ENCODE measurements at regions not wholly inside any gene's neighbourhood (a gene's known extent, or its start where the extent isn't known, plus 50 kb on each side); places are given as distances from the start of the nearest gene placed in this dataset.

DNA sequence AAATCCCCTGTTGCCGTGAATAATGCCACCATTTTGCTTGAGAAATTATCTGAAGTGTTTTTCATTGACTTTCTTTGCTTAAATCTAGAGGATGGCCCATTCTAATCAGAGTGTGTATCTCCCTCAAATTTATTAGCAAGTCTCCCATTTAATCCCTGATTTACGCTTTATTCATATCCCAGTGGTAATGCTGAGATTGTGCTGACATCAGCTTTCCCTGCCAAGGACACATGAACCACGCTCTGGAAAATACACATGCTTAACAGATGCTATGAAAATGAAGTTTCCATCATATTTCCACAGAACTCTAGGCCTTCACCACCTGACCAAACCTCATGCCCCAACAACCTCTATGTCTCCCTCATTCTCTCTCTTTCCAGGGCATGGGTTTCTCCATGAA, 545.4 kb downstream of the TUSC7 start:
- DNase-seq = no peak

DNA sequence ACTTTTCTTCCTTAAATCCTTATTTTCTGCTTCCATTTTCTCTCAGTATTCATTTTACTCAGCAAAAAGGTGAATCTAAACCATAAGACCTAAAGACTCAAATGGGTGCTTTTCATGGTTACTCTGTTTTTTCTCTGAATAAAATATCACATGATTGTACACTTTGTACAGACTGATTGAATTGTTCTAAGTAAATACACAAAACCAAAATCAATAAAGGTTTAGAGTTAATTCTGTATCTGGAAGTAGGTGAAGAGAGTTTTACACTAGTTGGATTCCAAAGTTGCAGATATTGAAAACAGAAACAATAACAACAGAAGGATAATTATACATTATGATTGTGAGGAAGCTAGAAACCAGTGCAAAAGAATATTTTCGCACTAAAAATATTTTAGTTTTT, 546.2 kb downstream of the TUSC7 start:
- no peak for DNase-seq

- DNase-seq = no peak
Observed at GRCh38 chr3:117261983-117262421, 552.4 kb downstream of the TUSC7 start.

DNA sequence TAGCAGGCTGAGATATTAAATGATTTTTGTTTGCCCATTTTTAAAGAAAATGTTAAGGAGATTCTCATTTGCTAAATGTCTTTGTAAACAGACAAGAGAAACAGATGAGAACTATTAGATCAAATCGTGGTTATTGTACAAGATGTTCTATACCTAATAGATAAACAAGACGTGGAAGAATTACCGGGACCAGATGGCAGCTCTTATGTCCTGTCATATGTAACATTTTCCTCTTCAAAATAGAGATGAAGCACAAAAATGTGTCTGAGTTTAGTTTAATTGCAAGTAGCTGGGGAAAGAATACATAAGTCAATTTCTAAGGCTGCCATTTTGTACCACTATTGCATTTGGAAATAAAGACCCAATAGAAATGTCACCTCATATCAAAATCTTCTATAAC, 553.7 kb downstream of the TUSC7 start:
- DNase-seq = no peak

DNA sequence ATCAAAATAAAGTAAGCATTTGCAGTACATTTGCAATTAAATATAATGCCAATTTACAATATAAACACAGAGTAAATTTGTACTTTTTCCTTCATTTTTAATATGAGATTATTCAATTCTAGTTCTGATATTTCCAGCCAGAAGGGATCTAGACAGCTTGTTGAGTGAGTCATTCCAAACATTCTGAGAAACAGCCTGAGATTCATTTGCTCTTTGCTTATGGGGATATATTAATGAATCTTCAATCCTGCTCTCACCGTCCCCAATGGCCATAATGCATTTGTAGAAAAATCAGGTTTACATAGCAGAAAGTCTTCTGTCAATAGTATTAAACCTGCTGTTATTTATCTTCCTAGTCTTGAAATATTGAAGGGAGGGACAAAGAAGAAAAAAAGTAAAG, 554.2 kb downstream of the TUSC7 start:
- DNase-seq = no peak

DNA sequence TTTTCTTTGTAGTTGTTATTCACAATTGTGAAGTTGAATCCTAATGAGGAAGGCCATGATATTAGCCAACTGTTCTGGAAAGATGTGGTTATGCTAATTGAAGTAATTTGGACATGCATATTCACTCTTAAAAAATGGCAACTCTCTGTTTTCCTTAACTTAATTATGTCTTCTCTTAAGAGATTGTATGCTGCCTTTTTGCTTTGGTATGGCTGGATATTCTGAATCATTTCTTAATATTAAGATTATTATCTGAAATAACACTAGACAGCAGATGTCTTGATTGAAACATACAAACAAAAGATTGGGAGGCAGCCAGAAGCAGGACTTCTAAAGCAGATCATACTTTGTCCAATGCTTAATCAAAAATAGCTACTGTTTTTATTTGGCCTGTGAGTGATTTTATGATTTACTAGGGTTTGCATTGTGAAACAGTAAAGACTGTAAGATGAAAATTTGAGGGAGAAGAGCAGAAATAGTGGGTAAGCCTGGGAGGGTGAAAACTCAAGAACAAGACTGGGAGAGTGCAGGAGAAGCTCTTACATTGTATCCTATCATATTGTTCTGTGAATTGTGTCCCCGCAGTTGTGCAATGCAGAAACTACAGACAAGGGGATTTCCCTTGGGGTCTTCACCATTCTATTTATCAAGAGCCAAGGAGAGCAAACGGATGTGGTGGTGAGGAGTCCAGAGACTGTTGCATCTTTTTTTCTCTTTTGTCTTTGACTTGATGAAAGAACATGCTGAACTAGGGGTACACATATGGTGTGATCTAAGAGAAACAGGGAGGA, 554.8 kb downstream of the TUSC7 start:
- DNase-seq = no peak

GRCh38 chr3:117266806-117267205, 557.2 kb downstream of the TUSC7 start:
- no peak for DNase-seq

DNA sequence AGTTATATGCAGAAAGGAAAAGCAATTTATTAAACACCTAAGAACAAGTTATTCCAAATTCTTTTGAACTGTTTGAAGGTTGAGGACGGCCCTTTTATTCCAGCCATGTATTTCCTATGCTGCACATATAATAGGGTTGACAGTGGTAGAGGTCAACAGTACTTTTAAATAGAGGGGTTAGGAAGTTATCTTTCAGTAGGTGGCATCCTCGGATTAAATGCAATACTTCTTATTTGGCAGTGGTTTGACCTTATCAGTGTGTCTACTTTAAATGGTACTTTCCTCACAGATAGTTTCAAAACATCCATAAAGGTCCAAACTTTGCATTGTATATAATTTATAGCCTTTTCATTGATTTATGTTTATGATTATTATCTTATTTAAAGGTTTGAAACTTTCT, 558.7 kb downstream of the TUSC7 start:
- DNase-seq = no peak

DNA sequence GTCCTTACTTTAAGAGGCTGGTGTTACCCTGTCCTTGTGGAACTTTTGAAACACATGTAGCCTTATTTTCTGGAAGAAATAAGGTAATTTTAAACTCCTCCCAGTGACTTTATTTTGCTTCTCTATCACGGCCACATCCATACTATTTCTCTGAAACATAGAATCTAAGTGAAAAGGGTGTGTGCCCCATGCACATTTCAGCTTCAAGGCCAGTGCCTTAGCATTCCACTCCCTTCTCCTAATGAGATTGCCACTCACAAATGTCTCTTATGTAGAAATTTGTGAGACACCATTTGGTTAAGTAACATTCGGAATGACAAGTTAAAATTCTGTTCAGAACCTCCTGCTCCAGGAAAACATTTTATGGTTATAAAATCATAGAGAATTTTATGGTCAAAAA, 562.7 kb downstream of the TUSC7 start:
- no peak for DNase-seq

GRCh38 chr3:117272876-117273523, 563.4 kb downstream of the TUSC7 start:
- DNase-seq = no peak

DNA sequence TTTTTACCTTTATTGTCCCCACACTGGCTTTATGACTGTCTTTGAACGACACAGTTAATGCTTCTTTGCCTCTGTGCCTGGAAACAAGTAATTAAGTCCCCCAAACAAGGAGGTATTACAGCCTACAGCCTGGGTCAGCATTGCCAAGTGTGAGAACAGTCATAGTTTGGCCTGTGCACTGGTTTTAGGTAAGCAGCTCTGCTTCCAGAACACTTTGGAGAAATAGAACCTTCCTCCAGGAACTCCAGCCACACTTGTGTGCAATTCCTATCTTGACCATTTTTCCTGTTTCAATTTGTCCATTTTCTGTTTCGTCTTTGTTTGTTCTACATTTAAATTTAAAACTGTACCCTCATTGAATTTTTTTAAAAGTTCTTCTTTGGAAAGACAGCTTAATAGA, 568.2 kb downstream of the TUSC7 start:
- no peak for DNase-seq

- DNase-seq = no peak
Observed at GRCh38 chr3:117278424-117279190, 569.0 kb downstream of the TUSC7 start.

DNA sequence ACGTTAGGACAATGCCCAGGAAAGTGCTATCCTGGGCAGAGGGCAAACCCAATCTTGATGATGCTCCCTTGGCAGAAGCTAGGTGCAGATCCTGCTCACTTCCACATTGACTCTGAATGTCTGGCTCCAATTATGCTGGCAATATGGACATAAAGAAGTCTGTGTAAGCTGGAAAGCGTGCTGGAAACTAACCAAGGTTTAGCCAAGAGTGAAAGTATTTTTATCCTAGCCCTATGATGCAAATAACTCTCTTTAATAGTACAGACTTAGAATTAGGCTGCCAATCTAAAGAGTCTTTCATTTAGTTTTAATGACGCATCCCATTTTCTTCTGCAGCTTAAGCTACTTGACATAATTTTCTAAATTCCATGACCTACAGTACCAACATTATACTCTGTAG, 571.8 kb downstream of the TUSC7 start:
- DNase-seq = no peak

DNA sequence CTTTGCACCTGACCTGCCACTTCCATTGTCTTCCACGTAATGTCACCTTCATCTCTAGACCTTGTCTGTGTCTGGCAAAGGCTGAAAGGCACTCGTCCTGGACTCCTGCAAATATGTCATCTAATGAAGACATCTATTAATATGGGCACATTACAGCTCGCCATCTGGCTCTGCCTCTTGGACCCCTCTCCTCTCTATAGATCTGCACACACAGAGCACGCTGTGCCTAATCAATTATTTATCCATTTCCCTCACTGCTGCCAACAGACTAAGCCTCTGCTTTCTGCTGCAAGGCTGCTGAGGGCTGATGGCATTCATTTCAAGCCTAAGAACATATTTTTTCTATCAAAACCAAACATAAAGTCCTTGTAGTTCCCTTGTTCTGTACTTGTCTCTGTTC, 573.0 kb downstream of the TUSC7 start:
- DNase-seq = no peak

- no peak for DNase-seq
Observed at GRCh38 chr3:117285737-117286136, 576.2 kb downstream of the TUSC7 start.

- no peak for DNase-seq
Observed at GRCh38 chr3:117286488-117286887, 576.9 kb downstream of the TUSC7 start.

DNA sequence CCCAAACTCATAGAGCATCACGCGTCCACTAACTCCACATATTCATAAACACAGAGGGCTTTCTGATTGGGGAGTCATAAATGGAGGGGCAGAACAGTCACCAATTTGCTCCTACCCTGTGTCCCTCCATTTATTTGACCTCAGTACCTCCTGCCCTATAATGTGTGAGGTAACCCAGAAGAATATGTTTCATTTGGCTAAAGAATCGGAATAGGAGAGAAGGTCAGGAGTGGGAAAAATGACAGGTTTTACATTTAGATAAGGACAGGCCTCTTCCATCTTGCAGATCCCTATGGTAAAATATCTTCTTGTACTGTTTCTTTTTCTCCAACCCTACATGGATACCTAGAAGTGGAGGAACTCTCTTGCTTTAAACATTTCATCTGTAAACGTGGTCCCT, 578.0 kb downstream of the TUSC7 start:
- DNase-seq = no peak

DNA sequence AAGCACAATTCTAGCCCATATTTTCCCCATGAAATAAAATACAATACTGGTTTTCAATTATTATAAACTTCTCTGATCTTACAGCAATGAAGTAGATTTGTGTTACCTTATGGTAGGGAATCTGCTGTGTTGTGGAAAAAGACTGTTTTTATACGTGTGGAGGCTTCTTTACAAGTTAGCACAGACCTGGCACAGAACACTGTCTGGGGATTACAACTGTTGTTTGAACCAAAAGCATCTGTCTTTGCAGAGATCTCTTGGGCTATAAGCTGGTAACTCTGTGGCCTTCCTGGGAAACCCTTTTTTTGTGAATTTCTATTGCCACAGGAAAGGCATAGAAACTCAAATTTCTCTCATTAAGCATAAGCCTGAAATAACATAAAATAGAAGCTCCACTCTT, 581.9 kb downstream of the TUSC7 start:
- DNase-seq = no peak

- DNase-seq = no peak
Observed at GRCh38 chr3:117297065-117297464, 587.5 kb downstream of the TUSC7 start.

GRCh38 chr3:117297541-117297940, 588.0 kb downstream of the TUSC7 start:
- DNase-seq = no peak

GRCh38 chr3:117298273-117298672, 588.7 kb downstream of the TUSC7 start:
- DNase-seq = no peak

DNA sequence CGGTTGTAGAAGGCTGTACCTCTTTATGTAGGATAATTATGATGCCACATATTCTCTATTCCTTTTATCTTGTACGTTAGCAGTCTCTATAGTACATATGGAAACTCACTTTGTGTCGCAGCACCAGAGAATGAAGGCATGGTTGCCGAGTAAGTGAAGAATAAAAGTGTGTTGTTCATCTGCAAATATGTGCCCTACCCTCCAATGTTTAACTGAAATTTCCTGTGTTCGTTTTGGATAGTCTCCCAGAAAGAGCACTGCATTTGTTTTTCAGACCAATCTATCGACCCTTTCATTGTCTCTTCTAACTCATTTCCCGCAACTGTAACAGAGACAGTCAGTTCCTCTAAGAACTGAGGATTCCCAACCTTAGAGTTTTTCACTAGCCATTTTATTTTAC, 592.8 kb downstream of the TUSC7 start:
- no peak for DNase-seq

GRCh38 chr3:117303443-117303842, 593.9 kb downstream of the TUSC7 start:
- DNase-seq = no peak

Data from muscle of arm (tissue), 1 donor.